Stomach (tissue), 8 donors: ENCODE measurements at regions not wholly inside any gene's neighbourhood (a gene's known extent, or its start where the extent isn't known, plus 50 kb on each side); places are given as distances from the start of the nearest gene placed in this dataset.

Experiments
- DNase-seq, 2 donors: peaks; one replicate each; pipeline versions ENCODE4 v3.0.0 to v3.0.0-alpha.2; 2013 to 2019
- H3K27ac ChIP-seq, 5 donors: fragments of 200-600 bp in 4 of 5; sonication (generic) in 4 of 5; one replicate each; pipeline ENCODE4 v1.5.1; 2013 to 2019; ENCODE audit warnings: mild to moderate bottlenecking in 1 of 5, moderate library complexity in 1 of 5
- H3K27me3 ChIP-seq, 3 donors: fragments of 200-600 bp; sonication (generic); one replicate each; pipeline ENCODE4 v1.5.1; 2017 to 2019; ENCODE audit warnings: mixed run types in 1 of 3
- H3K36me3 ChIP-seq, 4 donors: fragments of 200-600 bp; sonication (generic); 1 replicate in 3 of 4; 2 replicates in 1 of 4; pipeline ENCODE4 v1.5.1; 2016 to 2019
- H3K4me1 ChIP-seq, 4 donors: fragments of 200-600 bp; sonication (generic); one replicate each; pipeline ENCODE4 v1.5.1; 2016 to 2019
- H3K4me3 ChIP-seq, 4 donors: fragments of 200-600 bp; sonication (generic) in 3 of 4; one replicate each; pipeline ENCODE4 v1.5.1; 2016 to 2019; ENCODE audit warnings: mild to moderate bottlenecking in 1 of 4
- H3K9me3 ChIP-seq, 4 donors: fragments of 200-600 bp; sonication (generic); one replicate each; pipeline ENCODE4 v1.5.1; 2016 to 2019
- EP300 ChIP-seq: sonication (generic); formaldehyde crosslinking; IDR thresholded peaks from one replicate; pipeline ENCODE4 v1.6.1; 2017; ENCODE audit warnings: antibody characterized with exemption
- POLR2A ChIP-seq, 4 donors: fragments of 450-650 bp; IDR thresholded peaks; one replicate each; pipeline ENCODE4 v1.6.1; 2016; ENCODE audit warnings: antibody characterized with exemption in 4 of 4, control low read depth in 2 of 4, mild to moderate bottlenecking in 1 of 4, moderate library complexity in 1 of 4
- POLR2AphosphoS5 ChIP-seq, 3 donors: sonication (generic); formaldehyde crosslinking; IDR thresholded peaks; one replicate each; pipeline ENCODE4 v1.6.1; 2016; ENCODE audit warnings: antibody characterized with exemption in 3 of 3
- WGBS, 5 donors: extraction: QIAGEN DNeasy Blood & Tissue Kit in 3 of 5; methylation state at CpG; one replicate each; pipeline versions ENCODE4 v1.1.5 to v1.1.7; 2013 to 2018; 5-methylcytosine and 5-hydroxymethylcytosine counted together
- intact Hi-C: fragments of 100-400 bp; cut with DNase I; formaldehyde crosslinking; loops from one replicate; pipeline ENCODE4 v1.15.1; 2023; ENCODE audit warnings: low total_unique reads
- TF ChIP-seq, protein P1 (sequence below), 7 experiments: fragments of 450-650 bp in 4 of 7; fragments of 200-600 bp in 3 of 7; sonication (generic) in 3 of 7; IDR thresholded peaks; one replicate each; pipeline ENCODE4 v1.5.1; 2016 to 2019; ENCODE audit warnings: antibody characterized with exemption in 7 of 7, control low read depth in 2 of 7, mild to moderate bottlenecking in 1 of 7
- donor health status: healthy with polysubstance abuse.
- donor health status: Bipolar disorder and iron deficiency.
- donor health status: healthy.

GRCh38 chr2:45125232-45125631 lies 116.0 kb upstream of the SIX2 start:
- Histone ChIP-seq H3K9me3 (no peaks in the 10 kb centered on the region), H3K4me1 (no peaks in the 10 kb centered on the region), H3K36me3 (no peaks in the 10 kb centered on the region), H3K27me3 (no peaks in the 10 kb centered on the region), H3K4me3 (no peak overlapping the region), H3K27ac (no peak overlapping the region)
- no peak for DNase-seq
- 79 to 91% (median 83%) methylated on average over 4 of the region's 4 CpGs for whole genome bisulfite sequencing, 5 donors
- TF ChIP-seq, protein P1, sequence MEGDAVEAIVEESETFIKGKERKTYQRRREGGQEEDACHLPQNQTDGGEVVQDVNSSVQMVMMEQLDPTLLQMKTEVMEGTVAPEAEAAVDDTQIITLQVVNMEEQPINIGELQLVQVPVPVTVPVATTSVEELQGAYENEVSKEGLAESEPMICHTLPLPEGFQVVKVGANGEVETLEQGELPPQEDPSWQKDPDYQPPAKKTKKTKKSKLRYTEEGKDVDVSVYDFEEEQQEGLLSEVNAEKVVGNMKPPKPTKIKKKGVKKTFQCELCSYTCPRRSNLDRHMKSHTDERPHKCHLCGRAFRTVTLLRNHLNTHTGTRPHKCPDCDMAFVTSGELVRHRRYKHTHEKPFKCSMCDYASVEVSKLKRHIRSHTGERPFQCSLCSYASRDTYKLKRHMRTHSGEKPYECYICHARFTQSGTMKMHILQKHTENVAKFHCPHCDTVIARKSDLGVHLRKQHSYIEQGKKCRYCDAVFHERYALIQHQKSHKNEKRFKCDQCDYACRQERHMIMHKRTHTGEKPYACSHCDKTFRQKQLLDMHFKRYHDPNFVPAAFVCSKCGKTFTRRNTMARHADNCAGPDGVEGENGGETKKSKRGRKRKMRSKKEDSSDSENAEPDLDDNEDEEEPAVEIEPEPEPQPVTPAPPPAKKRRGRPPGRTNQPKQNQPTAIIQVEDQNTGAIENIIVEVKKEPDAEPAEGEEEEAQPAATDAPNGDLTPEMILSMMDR (IDR thresholded peaks at IDR 0.05), result no peak
- intact Hi-C loops, result no loop called here

DNA sequence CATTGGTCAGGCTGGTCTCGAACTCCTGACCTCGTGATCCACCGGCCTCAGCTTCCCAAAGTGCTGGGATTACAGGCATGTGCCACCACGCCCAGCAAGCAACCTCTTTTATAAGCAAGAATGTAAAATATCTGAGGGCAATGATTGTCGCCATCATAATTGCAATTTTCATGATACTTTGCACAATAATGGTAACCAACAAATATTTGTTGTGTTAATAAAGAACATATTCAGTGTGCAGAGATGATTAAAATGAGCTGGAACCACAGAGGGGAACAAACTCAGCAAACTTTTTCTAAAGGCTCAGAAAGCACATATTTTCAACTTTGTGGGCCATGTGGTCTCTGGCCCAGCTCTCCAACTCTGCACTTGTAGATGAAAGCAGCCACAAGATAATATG lies 115.2 kb upstream of the SIX2 start:
- H3K36me3 ChIP-seq, result no peaks in the 10 kb centered on the region
- no peaks in the 10 kb centered on the region for H3K4me1 ChIP-seq
- intact Hi-C loops, result no loop called here
- 92 to 96% (median 94%) methylated on average over 5 of the region's 5 CpGs for WGBS, 5 donors
- DNase-seq, result no peak
- no peak overlapping the region for H3K4me3 ChIP-seq
- no peak overlapping the region for H3K27ac ChIP-seq
- H3K9me3 ChIP-seq, result no peaks in the 10 kb centered on the region
- H3K27me3 ChIP-seq, result no peaks in the 10 kb centered on the region
- TF ChIP-seq, protein P1 (IDR thresholded peaks at IDR 0.05), result no peak
- no peak for TF ChIP-seq POLR2A (IDR thresholded peaks at IDR 0.05)
- no peak for TF ChIP-seq EP300
- no peak for TF ChIP-seq POLR2AphosphoS5 (IDR thresholded peaks at IDR 0.05)

GRCh38 chr2:45123521-45124191 lies 114.4 kb upstream of the SIX2 start:
- TF ChIP-seq POLR2A (IDR thresholded peaks at IDR 0.05) (no peak), POLR2AphosphoS5 (IDR thresholded peaks at IDR 0.05) (no peak), EP300 (no peak)
- TF ChIP-seq, protein P1 (IDR thresholded peaks at IDR 0.05), result no peak
- Histone ChIP-seq H3K27me3 (no peaks in the 10 kb centered on the region), H3K9me3 (no peaks in the 10 kb centered on the region), H3K4me3 (no peak overlapping the region), H3K27ac (no peak overlapping the region), H3K36me3 (no peaks in the 10 kb centered on the region), H3K4me1 (no peaks in the 10 kb centered on the region)
- intact Hi-C loops, result no loop called here
- 76 to 94% (median 86%) methylated on average over 6 of the region's 6 CpGs for WGBS, 5 donors
- no peak for DNase-seq

- 72 to 82% (median 81%) methylated on average over 2 of the region's 2 CpGs for WGBS, 5 donors
- H3K9me3 ChIP-seq, result no peaks in the 10 kb centered on the region
- no peak overlapping the region for H3K27ac ChIP-seq
- H3K4me3 ChIP-seq, result no peak overlapping the region
- no peaks in the 10 kb centered on the region for H3K4me1 ChIP-seq
- no peaks in the 10 kb centered on the region for H3K27me3 ChIP-seq
- no peak for DNase-seq
- TF ChIP-seq POLR2A (IDR thresholded peaks at IDR 0.05), result no peak
- TF ChIP-seq POLR2AphosphoS5 (IDR thresholded peaks at IDR 0.05), result no peak
- TF ChIP-seq, protein P1 (IDR thresholded peaks at IDR 0.05), result no peak
- TF ChIP-seq EP300, result no peak
- intact Hi-C loops, result no loop called here
- no peaks in the 10 kb centered on the region for H3K36me3 ChIP-seq
Measured at GRCh38 chr2:45123065-45123464, 113.8 kb upstream of the SIX2 start.
